Uterus (tissue), 3 donors: ENCODE measurements at regions not wholly inside any gene's neighbourhood (a gene's known extent, or its start where the extent isn't known, plus 50 kb on each side); places are given as distances from the start of the nearest gene placed in this dataset.
"Not testable (repeated sequence)": the region's sequence is repeated elsewhere in the genome, so short reads cannot be mapped to it uniquely, and the experiment has no call there.

ENCODE experiments used
- DNase-seq, 2 donors: peaks; one replicate each; pipeline ENCODE4 v3.0.0-alpha.2; 2019 to 2020
- H3K27ac ChIP-seq, 2 donors: fragments of 200-600 bp; sonication (generic); 1 replicate in 1 of 2; 2 replicates in 1 of 2; pipeline ENCODE4 v1.5.1; 2016 to 2018
- H3K27me3 ChIP-seq, 2 donors: fragments of 200-600 bp; sonication (generic); one replicate each; pipeline ENCODE4 v1.5.1; 2018 to 2019; ENCODE audit warnings: control low read depth in 1 of 2
- H3K36me3 ChIP-seq, 2 donors: fragments of 200-600 bp; sonication (generic); one replicate each; pipeline ENCODE4 v1.5.1; 2019; ENCODE audit warnings: control low read depth in 1 of 2
- H3K4me1 ChIP-seq, 2 donors: fragments of 200-600 bp; sonication (generic); one replicate each; pipeline ENCODE4 v1.5.1; 2018 to 2019; ENCODE audit warnings: control low read depth in 1 of 2
- H3K4me3 ChIP-seq, 2 donors: fragments of 200-600 bp; sonication (generic); 1 replicate in 1 of 2; 2 replicates in 1 of 2; pipeline ENCODE4 v1.5.1; 2018 to 2019; ENCODE audit warnings: mild to moderate bottlenecking in 1 of 2
- H3K9me3 ChIP-seq, 2 donors: fragments of 200-600 bp; sonication (generic); one replicate each; pipeline ENCODE4 v1.5.1; 2019; ENCODE audit warnings: control low read depth in 1 of 2
- CTCF ChIP-seq, 4 experiments: fragments of 200-600 bp in 2 of 4; fragments of 450-650 bp in 2 of 4; sonication (generic) in 2 of 4; IDR thresholded peaks; one replicate each; pipeline ENCODE4 v1.5.1; 2016 to 2019; ENCODE audit warnings: antibody characterized with exemption in 4 of 4, mild to moderate bottlenecking in 2 of 4, moderate library complexity in 1 of 4
- POLR2A ChIP-seq, 2 donors: fragments of 450-650 bp; IDR thresholded peaks; one replicate each; pipeline ENCODE4 v1.6.1; 2016; ENCODE audit warnings: antibody characterized with exemption in 2 of 2, mild to moderate bottlenecking in 1 of 2, moderate library complexity in 1 of 2
- intact Hi-C: fragments of 100-400 bp; cut with DNase I; formaldehyde crosslinking; loops from one replicate; pipeline ENCODE4 v1.15.1; 2023; ENCODE audit warnings: low total_unique reads
- donor health status: DM: yes; HTN: yes; CAD: no.

GRCh38 chr9:135379540-135380267 is 99.9 kb upstream of the PPP1R26 start:
- H3K36me3 ChIP-seq = no peaks in the 10 kb centered on the region
- H3K9me3 ChIP-seq = no peaks in the 10 kb centered on the region
- intact Hi-C loops = no loop called here
- H3K27ac ChIP-seq = no peak overlapping the region
- no peak overlapping the region for H3K4me3 ChIP-seq
- TF ChIP-seq CTCF (IDR thresholded peaks at IDR 0.05) = no peak
- TF ChIP-seq POLR2A (IDR thresholded peaks at IDR 0.05) = no peak
- H3K4me1 ChIP-seq = no peaks in the 10 kb centered on the region
- no peaks in the 10 kb centered on the region for H3K27me3 ChIP-seq
- DNase-seq = no peak

GRCh38 chr9:135380311-135380960 is 99.1 kb upstream of the PPP1R26 start:
- intact Hi-C loops = no loop called here
- DNase-seq = no peak
- no peak overlapping the region for H3K4me3 ChIP-seq
- H3K27me3 ChIP-seq = no peaks in the 10 kb centered on the region
- H3K9me3 ChIP-seq = no peaks in the 10 kb centered on the region
- H3K4me1 ChIP-seq = no peaks in the 10 kb centered on the region
- TF ChIP-seq CTCF (IDR thresholded peaks at IDR 0.05) = no peak
- TF ChIP-seq POLR2A (IDR thresholded peaks at IDR 0.05) = no peak
- H3K27ac ChIP-seq = no peak overlapping the region
- no peaks in the 10 kb centered on the region for H3K36me3 ChIP-seq

DNA sequence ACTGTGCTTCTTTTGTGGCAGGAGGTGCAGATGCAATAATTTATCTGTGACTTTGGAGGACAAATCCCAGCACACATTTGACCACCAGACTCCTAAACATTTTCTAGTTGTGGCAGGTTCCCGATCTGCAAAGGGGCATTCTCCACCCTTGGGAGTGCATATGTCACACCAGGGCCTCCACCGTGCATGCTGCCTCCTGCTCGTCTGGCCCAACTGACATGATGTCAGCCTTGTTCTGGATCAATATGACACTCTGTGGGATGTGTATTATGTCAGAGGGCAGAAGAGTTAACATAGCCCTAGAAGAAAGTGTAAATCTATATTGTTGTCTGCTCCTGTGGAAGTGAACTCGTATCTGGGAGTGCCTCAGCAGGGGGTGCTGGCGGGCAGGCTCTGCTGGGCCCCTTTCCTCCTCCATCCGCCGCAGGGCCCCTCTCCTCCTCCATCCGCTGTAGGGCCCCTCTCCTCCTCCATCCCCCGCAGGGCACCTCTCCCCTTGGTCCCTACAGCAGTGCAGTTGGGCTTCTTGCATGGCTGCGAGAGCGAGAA is 97.7 kb upstream of the PPP1R26 start:
- Histone ChIP-seq H3K4me3 (no peak overlapping the region), H3K4me1 (no peaks in the 10 kb centered on the region), H3K36me3 (no peaks in the 10 kb centered on the region), H3K27ac (no peak overlapping the region), H3K9me3 (no peaks in the 10 kb centered on the region), H3K27me3 (no peaks in the 10 kb centered on the region)
- TF ChIP-seq POLR2A (IDR thresholded peaks at IDR 0.05) = no peak
- intact Hi-C loops = no loop called here
- DNase-seq = no peak

DNA sequence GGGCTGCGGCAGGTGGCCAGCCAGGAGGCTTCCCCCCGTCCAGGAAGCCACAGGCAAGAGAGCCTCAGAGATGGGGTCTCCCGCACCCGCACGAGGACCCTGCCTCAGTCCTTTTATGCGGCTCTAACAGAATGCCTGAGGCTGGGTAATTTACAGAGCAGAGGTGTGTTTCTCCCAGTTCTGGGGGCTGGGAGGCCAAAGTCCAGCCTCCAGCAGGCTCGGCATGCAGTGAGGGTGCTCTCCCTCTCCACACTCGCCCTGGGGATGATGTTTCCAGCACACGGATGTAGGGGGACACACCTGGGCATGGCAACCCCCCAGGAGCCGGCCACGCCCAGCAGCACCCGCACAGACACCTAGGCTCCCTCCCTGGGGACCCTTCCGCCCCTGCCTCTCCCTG is 95.4 kb upstream of the PPP1R26 start:
- Histone ChIP-seq H3K9me3 (no peaks in the 10 kb centered on the region), H3K4me1 (no peaks in the 10 kb centered on the region), H3K36me3 (no peaks in the 10 kb centered on the region), H3K4me3 (no peak overlapping the region), H3K27ac (no peak overlapping the region), H3K27me3 (no peaks in the 10 kb centered on the region)
- intact Hi-C loops = no loop called here
- TF ChIP-seq CTCF (IDR thresholded peaks at IDR 0.05) (no peak), POLR2A (IDR thresholded peaks at IDR 0.05) (no peak)
- DNase-seq = no peak

- intact Hi-C loops, H3K9me3 ChIP-seq, H3K27me3 ChIP-seq, H3K4me1 ChIP-seq, H3K4me3 ChIP-seq, H3K36me3 ChIP-seq, DNase-seq, H3K27ac ChIP-seq: not testable (repeated sequence)
Measured at GRCh38 chr9:135384815-135385405, 94.7 kb upstream of the PPP1R26 start.

DNA sequence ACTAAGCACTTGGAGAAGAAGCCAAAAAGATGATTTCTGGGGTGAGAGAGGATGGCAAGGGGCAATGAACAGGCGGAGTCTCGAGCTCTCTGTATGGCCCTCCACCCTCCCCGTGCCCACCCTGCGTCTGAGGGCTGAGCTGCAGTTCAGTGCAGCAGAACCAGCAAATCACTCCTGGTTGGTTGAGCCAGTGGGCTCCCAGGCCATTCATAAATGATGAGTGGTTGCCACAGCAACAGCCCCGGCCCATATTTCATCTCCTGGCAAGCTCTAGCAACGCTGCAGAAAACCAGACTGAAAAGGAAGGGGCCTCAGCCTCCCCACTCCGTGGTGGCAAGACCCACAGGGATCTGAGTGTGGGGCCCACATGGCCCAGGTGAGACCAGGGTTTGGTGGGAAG is 93.8 kb upstream of the PPP1R26 start:
- Histone ChIP-seq H3K4me3 (no peak overlapping the region), H3K9me3 (no peaks in the 10 kb centered on the region), H3K27me3 (no peaks in the 10 kb centered on the region), H3K36me3 (no peaks in the 10 kb centered on the region), H3K27ac (no peak overlapping the region), H3K4me1 (no peaks in the 10 kb centered on the region)
- TF ChIP-seq CTCF (IDR thresholded peaks at IDR 0.05) = no peak
- no peak for TF ChIP-seq POLR2A (IDR thresholded peaks at IDR 0.05)
- no peak for DNase-seq
- intact Hi-C loops = no loop called here
